CD1c-positive myeloid dendritic cell (primary cell): ENCODE measurements at regions not wholly inside any gene's neighbourhood (a gene's known extent, or its start where the extent isn't known, plus 50 kb on each side); places are given as distances from the start of the nearest gene placed in this dataset.
"Not testable (repeated sequence)": the region's sequence is repeated elsewhere in the genome, so short reads cannot be mapped to it uniquely, and the experiment has no call there.

Source experiments
- DNase-seq: peaks from one replicate; pipeline ENCODE4 v3.0.0-alpha.2; 2016; ENCODE audit errors: extremely low spot score

DNA sequence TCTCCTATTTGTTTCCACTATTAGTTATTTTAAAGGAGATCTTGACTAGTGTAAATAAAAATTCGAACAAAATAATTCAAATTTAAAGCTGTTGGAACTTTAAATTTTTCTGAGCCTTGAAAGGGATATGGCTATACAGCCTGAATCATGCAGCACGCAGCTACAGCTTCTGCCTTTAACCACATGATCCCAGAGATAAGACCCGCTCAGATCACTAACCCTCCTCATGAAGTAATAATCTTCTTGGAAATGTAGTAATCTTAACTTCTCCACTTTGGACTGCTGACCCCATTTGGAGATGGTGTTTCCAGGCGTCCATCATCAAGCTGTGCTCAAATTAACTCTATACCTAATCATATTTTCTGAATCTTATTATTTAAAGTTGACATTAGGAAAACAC is 336.6 kb downstream of the DSC3 start:
- no peak for DNase-seq

DNA sequence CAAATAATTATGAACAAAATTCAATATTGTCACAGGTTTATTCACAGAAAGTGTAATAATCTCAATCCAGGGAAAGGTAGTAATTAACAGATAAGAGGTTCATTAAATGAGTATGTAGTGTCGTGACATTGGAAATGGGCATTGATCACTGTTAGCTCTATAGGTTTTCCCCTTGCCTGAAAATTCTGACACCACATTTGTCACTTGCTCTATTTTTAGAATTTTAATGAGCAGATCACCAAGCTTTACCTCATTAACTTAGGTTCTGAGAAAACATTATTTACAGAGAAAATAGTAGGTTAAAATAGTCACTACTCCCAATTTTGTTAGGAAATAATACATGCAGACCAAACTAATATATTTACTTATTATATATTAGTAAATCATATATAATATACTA is 344.0 kb downstream of the DSC3 start:
- DNase-seq, result no peak

DNA sequence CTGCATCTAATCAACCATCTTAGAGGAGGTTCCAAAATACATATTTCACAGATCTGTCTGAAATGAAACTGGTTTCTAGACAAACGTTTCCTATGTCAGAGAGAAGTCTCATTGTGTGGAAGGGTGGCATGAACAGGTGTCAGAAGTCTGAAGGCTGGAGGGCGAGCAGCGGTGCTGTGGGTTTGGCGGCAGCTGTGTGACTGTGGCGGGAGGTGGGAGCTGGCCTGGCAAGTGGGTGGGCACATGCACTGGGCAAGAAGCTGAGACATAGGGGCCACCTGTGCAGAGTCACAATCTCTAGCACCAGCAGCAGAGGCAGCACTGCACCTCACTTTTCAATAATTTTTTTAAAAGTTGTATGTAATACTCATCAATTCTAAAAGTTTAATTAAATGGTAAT is 346.3 kb downstream of the DSC3 start:
- no peak for DNase-seq

DNA sequence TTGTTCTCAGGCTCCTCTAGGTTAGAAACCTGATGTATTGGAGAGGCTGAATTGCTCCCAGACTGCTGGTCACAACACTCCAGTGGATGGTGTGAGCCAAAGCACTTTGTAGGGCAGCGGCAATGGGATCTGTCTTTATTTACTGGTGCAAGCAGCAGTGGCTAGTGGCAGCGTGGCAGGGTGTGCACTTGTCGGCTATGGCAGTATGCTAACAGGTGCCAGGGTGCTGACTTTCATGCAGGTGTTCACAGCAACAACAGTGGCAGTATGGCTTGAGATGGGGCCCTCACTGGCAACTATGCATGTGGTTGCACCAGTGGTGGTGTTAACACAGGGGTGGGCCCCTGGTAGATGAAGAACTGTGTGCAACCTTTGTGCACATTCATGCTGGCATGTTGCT is 347.8 kb downstream of the DSC3 start:
- DNase-seq, result no peak

DNA sequence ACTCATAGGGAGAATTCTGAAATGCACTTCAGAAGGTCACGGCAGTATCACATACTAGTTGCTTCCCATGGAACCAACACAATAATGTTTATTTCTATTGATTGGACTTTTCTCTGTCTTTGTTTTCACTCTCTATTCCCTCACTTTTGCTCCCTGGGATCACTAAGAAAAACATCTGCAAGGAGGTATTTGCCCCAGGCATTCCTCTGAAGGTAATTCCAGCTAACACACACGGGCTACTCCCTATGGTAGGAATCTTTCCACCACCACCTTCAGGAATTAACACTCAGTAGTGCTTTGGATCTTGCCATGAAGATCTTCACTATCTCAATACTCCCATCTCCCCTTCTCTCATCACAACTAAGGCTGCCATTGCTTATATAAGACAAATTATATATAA is 353.3 kb downstream of the DSC3 start:
- no peak for DNase-seq

DNA sequence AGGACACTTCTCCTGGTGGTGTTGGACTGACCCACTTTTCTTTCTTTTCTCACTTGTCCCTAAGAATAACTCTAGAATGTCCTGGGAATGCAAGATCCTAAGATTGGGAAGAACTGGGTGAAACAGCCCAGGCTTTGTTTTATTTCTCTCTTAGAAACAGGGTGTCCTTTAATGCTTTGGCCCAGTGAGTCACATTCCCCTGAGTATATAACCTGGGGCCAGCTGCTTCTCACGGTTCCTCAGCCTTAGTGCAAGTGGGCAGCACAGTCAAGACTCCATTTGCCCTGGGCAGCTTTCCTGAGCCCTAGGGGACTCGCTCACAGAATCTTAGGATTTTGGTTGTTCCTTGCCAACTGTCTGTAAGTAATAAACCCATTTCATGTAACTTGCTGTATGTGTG is 355.0 kb downstream of the DSC3 start:
- no peak for DNase-seq

DNA sequence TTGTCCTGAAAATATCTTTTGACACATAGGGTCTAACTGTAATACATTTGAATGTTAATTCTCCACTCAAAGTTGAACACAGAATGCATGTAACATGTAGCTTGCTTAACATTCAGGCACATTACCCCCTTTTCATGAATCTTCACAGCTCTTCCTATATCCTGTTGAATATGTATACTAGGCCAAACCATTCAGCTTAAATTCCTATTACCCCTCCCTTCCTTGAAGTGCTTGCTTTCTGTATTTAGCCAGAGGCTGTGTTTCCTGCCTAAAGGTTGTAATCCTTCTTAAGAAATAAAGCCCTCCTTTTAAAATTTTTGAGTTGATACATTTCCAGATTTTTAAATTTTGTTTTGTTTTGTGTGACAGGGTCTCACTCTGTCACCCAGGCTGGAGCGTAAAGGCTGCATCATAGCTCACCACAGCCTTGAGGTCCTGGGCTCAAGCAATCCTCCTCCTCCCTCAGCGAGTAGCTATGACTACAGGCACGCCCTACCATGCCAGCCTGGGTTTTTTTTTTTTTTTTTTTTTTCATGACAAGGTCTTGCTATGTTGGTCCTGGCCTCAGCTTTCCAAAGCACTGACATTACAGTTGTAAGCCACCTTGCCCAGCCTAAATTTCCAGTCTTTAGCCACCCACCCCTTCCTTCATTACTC is 357.6 kb downstream of the DSC3 start:
- DNase-seq, result no peak

DNA sequence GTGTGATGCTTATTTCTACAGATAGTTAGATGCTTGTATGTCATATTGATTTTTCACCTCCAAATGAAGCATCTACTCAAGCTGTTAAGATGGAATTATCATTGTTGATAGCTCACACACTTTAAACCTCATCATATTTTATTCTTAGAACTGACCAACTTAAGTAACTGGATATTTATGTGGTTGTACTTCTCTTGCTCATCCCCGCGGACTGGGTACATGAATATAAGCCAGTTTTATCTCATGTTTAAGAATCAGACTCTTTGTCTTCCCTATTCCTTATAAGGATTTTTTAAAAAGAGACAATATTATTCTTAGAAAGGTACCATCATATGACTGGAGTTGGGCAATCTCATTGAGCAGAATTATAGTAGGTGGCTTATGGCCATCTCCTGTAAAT is 358.7 kb downstream of the DSC3 start:
- no peak for DNase-seq

DNA sequence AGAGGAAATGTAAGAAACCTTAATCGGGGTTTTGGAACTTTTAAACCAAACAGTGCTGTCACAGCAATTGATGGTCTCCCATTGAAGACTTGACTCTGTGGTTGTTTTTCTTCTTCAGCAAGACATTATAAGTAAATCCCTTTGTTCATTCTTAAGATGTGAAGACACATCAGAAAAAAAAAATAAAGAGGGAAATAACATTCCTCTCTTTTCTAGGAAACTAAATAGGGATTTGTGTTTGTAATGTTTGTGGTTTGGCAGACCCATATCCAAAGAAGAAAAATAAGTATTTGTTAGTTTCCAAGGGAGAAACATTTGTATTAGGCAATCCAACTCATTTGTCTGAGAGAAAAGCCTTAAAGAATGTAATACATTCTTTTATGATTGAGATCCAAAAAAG is 359.9 kb downstream of the DSC3 start:
- DNase-seq, result no peak

DNA sequence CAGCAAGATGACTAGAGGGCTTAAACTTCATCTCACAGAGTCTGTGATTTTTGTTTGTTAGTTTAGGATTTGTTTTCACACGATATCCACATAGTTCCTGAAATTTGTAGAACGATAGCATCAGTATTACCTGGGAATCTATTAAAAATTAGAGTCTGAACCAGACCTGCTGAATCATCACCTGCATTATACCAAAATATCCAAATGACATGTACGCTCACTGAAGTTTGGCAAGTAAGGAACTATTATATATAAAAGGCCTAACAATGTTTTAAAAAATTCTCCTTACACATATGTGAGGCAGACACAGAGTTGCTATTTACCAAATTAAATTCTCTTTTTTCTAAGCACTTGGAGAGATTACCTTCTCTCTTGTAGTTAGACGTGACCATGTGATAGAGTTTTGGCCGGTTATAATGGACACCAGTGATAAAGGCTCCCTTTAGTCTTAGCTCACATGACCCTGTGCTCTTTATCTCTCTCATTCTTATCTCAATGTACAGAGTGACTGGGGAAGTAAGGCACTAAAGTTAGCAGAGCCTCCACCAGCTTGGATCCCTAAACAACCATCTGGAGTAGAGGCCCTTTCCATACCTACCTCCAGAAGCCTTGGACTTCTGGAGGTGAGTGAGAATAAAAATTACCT is 363.1 kb downstream of the DSC3 start:
- no peak for DNase-seq

DNA sequence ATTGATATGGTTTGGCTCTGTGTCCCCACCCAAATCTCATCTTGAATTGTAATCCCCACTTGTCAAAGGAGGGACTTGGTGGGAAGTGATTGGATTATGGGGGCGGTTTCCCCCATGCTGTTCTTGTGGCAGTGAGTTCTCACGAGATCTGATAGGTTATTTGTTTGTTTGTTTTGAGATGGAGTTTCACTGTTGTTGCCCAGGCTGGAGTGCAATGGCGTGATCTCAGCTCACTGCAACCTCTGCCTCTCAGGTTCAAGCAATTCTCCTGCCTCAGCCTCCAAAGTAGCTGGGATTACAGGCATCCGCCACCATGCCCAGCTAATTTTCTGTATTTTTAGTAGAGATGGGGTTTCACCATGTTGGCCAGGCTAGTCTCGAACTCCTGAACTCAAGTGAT is 364.7 kb downstream of the DSC3 start:
- not testable (repeated sequence) for DNase-seq

DNA sequence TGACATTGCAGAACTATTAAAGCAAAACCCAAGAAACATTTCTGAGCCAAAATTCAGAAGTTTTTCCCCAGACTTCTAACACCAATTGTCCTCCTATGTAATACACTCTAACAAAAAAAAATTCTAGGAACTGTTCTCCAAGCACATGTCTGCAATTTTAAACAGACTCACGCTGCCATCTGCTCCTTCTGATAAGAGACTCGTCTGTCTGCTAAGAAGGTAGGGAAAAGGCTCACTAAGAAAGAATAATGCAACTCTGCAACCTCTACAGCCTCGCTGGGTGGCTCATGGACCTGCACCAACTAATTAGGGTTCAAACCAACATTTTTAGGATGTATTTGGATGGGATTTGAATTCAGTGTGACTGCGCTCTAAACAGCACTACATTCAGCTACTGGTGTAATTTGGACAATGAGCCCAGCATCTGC is 366.5 kb downstream of the DSC3 start:
- no peak for DNase-seq

DNA sequence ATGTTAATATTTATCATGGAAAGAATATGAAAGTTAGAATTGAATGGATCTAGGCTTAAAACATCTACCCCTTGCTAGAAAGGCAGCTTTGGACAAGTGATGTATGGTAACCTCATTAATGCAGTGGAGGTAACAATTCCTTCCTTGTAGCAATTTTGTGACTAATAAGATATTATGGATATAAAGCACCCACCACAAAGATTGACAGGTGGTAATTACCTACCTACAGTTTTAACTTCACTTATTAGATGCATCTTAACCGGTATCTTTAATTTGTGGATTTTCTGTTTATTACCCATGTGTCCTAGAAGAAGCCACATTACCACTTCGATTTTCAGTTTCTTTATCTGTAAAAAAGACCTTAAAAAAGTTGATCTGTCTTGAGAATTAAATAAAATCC is 367.0 kb downstream of the DSC3 start:
- DNase-seq, result no peak

DNA sequence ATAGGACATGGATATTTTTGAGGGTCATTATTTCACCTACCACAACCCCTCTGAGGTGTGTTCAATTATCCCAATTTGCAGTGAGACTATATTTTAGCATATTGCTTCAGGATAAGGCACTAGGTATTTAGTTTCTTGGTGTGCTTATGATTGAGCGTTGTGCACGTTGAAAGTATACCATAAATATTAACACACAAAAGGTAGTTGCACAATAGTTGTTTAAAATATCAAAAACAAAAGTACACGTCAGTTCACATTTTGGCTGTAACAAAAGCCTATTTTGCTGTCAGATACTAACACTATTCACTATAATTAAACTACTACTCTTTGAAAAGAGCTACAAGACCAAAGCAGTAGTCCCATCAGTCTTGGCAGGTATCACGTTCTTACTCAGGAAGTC is 367.5 kb downstream of the DSC3 start:
- no peak for DNase-seq

DNA sequence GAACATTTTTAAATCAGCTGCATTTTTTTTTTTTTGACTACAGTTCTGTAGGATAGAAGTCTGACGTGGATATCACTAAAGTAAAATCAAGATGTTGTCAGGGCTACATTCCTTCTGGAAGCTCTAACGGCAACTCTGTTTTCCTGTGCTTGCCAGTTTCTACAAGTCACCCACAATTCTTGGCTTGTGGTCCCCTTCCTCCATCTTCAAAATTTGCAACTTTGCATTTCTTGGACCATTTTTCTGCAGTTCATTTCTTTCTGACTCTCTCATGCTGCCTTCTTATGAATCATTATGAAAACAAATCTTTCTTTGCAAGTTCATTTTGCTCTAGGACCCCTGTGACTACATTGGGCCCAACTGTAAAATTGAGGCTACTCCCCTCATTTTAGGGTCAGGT is 367.9 kb downstream of the DSC3 start:
- no peak for DNase-seq

DNA sequence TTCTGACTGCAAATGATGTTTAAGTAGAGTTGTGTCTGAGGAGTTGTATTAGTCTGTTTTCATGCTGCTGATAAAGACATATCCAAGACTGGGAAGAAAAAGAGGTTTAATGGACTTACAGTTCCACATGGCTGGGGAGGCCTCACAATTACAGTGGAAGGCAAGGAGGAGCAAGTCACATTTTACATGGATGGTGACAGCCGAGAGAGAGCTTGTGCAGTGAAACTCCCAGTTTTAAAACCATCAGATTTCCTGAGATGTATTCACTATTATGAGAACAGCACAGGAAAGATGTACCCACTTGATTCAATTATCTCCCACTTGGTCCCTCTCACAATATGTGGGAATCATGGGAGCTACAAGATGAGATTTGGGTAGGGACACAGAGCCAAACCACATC is 370.1 kb downstream of the DSC3 start:
- not testable (repeated sequence) for DNase-seq

DNA sequence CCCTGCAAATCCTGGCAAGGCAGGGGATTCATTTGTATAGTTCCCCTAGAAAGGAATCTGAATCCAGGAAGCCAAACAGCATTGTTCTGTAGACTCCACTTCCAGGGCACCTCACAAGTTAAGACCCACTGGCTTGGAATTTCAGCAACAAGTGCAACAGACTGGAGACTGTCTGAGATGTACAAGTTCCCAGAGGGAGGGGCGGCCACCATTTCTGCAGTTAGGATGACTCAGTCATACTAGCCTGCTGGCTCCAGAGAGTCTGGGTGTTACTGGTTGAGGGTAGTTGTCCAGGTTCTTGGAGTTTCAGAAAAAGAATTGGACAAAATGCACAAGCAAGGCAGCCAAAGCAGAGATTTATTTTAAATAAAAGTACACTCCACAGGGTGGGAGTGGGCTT is 384.2 kb downstream of the DSC3 start:
- DNase-seq, result no peak

DNA sequence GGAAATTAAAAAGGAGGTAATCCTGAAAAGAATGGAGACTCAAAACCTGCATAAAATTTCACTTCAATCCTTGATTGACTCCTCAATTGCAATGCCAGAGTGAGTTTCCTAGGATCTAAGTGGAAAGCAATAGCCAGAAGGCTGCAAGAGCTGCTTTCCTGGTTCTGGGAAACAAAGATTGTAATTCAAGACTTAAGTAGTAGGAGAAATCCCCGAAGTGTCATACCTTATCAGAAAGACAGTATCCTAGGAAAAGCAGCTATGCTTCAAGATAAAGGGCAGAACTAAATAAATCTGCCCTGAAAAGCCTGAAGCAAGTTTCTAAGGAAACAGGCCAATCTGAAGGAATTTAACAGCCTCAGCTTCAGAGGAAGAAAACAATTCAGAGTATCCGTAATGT is 390.2 kb downstream of the DSC3 start:
- DNase-seq, result no peak

DNA sequence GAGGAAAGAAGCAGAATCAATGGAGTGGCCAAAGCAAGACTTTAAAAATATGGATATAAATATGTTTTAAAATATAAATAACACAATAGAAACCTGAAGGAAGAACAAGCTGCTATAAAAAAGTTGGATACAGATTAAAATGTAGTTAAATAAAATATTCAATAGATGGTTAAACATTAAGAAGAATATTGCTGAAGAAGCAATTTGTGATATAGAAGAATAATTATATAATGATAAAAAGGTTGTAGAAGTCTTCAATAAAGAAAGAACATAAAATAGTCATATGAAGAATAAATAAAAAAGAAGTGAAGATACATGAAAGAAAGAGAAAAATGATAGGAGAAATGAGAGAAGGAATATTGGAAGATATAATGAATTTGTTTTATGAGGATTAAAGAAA is 392.0 kb downstream of the DSC3 start:
- DNase-seq, result no peak

DNA sequence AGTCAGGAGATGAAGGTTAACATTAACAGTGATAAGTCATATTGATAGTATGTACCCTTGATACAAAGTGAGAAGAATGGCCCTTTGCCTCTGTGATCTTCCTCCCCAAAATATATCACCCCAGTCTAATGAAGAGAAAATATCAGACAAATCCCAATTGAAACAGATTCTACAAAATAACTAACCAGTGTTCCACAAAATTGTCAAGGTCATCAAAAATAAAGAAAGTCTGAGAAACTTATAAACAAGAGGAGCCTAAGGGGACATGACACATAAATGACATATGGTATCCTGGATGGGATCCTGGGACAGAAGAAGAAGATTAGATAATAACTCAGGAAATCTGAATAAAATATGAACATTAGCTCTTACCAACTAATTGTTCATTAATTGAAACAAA is 398.4 kb downstream of the DSC3 start:
- no peak for DNase-seq

DNA sequence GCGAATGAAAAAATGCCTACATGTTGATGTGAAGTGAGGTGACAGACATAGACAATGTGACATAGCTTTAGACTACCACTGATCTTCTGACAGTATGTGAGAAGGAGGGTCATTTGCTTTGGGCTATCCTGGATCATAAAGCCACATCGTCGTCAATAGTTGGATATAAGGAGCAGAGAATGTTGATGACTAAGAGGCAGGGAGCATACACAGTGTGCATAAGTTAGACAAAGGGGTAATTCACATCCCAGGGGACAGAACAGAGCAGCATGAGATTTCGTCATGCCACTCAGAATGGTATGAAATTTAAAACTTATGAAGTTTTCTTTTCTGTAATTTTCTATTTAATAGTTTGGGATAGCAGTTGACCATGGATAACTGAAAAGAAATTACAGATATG is 403.2 kb downstream of the DSC3 start:
- no peak for DNase-seq

DNA sequence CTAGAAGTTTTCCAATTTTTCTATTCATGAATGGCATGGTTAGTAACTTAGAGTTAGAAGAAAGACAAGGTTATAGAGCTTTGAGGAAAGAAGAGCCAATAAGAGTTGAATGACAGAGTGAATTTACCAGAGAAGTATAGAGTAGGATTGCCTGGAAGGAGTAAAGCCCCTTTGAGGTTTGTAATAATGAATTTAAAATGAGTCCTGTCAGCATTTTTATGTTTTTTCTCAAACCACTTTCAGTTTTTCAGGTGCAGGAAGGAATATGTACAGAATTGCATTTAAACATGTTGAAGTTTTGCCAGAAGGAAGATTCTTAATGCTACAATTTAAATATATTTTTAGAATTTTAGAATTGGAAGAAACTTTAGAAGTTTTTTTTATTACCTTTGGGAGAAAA is 408.3 kb downstream of the DSC3 start:
- DNase-seq, result no peak

DNA sequence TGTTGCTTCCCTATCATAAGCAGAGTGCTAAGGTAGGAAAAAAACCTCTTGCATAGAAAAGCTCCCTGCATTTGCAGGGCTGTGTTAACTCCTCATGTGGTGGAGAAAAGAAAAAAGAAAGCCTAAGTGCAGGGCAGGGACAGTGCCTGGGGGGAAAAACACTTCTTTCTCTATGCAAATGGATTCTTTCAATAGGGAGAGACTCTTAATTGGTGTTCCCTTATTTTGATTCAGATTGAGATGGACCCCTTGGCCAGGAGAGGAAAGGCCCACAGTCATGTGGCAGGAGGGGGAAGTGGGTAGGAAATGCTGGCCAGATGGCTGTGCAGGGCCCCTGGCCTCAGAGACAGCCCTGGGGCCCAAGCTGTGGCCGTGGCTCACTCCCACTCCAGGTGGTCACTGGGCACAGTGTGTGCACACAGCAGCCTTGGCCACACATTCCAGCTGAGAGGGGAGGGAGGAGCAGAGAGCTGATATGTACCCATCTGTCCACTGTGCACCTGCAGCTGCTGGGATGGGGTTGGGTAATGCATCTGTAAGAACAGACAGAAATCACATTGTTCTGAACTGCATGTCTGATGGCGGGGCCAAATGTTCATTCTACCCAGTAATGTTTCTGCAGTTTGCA is 410.4 kb downstream of the DSC3 start:
- DNase-seq, result no peak

DNA sequence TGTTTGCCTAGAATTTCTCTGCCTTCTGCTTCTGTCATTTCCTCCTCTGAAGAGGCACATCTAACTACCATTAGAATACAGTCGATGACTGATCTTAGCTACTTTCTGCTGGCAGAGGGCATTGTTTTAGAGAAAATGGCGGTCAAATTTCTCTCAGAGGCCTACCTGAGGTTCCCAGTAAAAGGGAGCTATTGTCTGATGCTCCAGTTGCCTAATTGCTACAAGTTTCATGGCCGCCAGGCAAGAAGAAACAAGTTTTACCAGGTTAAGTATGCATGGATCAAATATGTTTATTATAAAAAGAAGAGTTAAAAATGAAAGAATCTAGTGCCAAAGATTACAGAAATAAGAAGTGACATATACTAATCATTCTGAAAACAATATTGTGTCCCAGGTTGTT is 416.6 kb downstream of the DSC3 start:
- DNase-seq, result no peak
